Breast epithelium (tissue), 4 donors: ENCODE measurements at regions not wholly inside any gene's neighbourhood (a gene's known extent, or its start where the extent isn't known, plus 50 kb on each side); places are given as distances from the start of the nearest gene placed in this dataset.
"Not testable (repeated sequence)": the region's sequence is repeated elsewhere in the genome, so short reads cannot be mapped to it uniquely, and the experiment has no call there.

Experiments used
- DNase-seq, 2 donors: peaks; one replicate each; pipeline ENCODE4 v3.0.0-alpha.2; 2019; ENCODE audit warnings: low spot score in 2 of 2
- H3K27ac ChIP-seq, 2 donors: fragments of 200-600 bp; sonication (generic) in 1 of 2; one replicate each; pipeline ENCODE4 v1.5.1; 2016 to 2019; ENCODE audit warnings: mild to moderate bottlenecking in 1 of 2
- H3K27me3 ChIP-seq, 2 donors: fragments of 200-600 bp; sonication (generic) in 1 of 2; one replicate each; pipeline versions ENCODE4 v1.5.1 to v1.6.0; 2017 to 2019; ENCODE audit warnings: control low read depth in 1 of 2, mild to moderate bottlenecking in 1 of 2
- H3K36me3 ChIP-seq: fragments of 200-600 bp; one replicate; pipeline ENCODE4 v1.5.1; 2019
- H3K4me1 ChIP-seq, 2 donors: fragments of 200-600 bp; sonication (generic); one replicate each; pipeline ENCODE4 v1.5.1; 2016 to 2019; ENCODE audit warnings: control low read depth in 1 of 2
- H3K4me3 ChIP-seq, 3 donors: fragments of 200-600 bp; sonication (generic); 1 replicate in 2 of 3; 2 replicates in 1 of 3; pipeline ENCODE4 v1.5.1; 2016 to 2019; ENCODE audit warnings: mild to moderate bottlenecking in 3 of 3, moderate library complexity in 2 of 3
- H3K9me3 ChIP-seq, 2 donors: fragments of 200-600 bp; sonication (generic) in 1 of 2; one replicate each; pipeline ENCODE4 v1.5.1; 2016 to 2019; ENCODE audit warnings: control low read depth in 1 of 2
- POLR2A ChIP-seq: fragments of 450-650 bp; IDR thresholded peaks from one replicate; pipeline ENCODE4 v1.6.1; 2016; ENCODE audit warnings: antibody characterized with exemption, mild to moderate bottlenecking, moderate library complexity
- POLR2AphosphoS5 ChIP-seq, 3 donors: sonication (generic); formaldehyde crosslinking; IDR thresholded peaks; one replicate each; pipeline ENCODE4 v1.6.1; 2017; ENCODE audit warnings: antibody characterized with exemption in 3 of 3
- intact Hi-C: fragments of 100-400 bp; cut with DNase I; formaldehyde crosslinking; loops from one replicate; pipeline ENCODE4 v1.15.1; 2023; ENCODE audit warnings: low total_unique reads
- TF ChIP-seq, protein P1 (sequence below), 3 donors: fragments of 450-650 bp; IDR thresholded peaks; one replicate each; pipeline ENCODE4 v1.5.1; 2016 to 2017; ENCODE audit warnings: antibody characterized with exemption in 3 of 3, mild to moderate bottlenecking in 3 of 3, moderate library complexity in 3 of 3

DNA sequence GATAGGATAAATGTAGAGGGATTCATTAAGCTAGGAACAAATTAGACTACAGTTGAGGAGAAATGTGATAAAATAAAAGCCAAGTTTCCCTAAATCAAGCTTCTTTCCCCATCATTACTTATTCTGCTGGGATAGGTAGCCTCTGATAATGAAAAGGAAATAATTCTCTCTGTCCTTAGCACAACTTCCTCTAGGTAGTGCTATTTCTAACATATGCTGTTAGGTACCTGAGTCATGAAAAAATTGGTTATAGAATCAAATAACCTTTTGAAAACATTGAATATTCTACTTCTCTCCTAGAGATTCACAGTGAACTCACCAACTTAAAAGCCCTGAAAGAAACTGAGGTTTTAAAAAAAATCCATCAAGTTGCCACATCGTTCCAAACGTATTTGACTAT is 1793.1 kb downstream of the EFNA5 start:
- Histone ChIP-seq H3K27me3 (no peaks in the 10 kb centered on the region), H3K4me3 (no peak overlapping the region), H3K9me3 (no peaks in the 10 kb centered on the region), H3K27ac (no peak overlapping the region), H3K36me3 (no peaks in the 10 kb centered on the region), H3K4me1 (no peaks in the 10 kb centered on the region)
- DNase-seq, result no peak
- intact Hi-C loops, result no loop called here
- TF ChIP-seq, protein P1, sequence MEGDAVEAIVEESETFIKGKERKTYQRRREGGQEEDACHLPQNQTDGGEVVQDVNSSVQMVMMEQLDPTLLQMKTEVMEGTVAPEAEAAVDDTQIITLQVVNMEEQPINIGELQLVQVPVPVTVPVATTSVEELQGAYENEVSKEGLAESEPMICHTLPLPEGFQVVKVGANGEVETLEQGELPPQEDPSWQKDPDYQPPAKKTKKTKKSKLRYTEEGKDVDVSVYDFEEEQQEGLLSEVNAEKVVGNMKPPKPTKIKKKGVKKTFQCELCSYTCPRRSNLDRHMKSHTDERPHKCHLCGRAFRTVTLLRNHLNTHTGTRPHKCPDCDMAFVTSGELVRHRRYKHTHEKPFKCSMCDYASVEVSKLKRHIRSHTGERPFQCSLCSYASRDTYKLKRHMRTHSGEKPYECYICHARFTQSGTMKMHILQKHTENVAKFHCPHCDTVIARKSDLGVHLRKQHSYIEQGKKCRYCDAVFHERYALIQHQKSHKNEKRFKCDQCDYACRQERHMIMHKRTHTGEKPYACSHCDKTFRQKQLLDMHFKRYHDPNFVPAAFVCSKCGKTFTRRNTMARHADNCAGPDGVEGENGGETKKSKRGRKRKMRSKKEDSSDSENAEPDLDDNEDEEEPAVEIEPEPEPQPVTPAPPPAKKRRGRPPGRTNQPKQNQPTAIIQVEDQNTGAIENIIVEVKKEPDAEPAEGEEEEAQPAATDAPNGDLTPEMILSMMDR (IDR thresholded peaks at IDR 0.05), result no peak
- TF ChIP-seq POLR2AphosphoS5 (IDR thresholded peaks at IDR 0.05), result no peak
- no peak for TF ChIP-seq POLR2A

- H3K36me3 ChIP-seq, result no peaks in the 10 kb centered on the region
- intact Hi-C loops, result no loop called here
- no peaks in the 10 kb centered on the region for H3K9me3 ChIP-seq
- H3K4me1 ChIP-seq, result no peaks in the 10 kb centered on the region
- no peak overlapping the region for H3K4me3 ChIP-seq
- TF ChIP-seq POLR2A (no peak), POLR2AphosphoS5 (IDR thresholded peaks at IDR 0.05) (no peak)
- TF ChIP-seq, protein P1 (IDR thresholded peaks at IDR 0.05), result no peak
- no peak overlapping the region for H3K27ac ChIP-seq
- H3K27me3 ChIP-seq, result no peaks in the 10 kb centered on the region
- no peak for DNase-seq
These were observed 1796.4 kb downstream of the EFNA5 start for GRCh38 chr5:105874316-105874715.

- no peaks in the 10 kb centered on the region for H3K4me1 ChIP-seq
- no peak overlapping the region for H3K27ac ChIP-seq
- no peaks in the 10 kb centered on the region for H3K27me3 ChIP-seq
- H3K9me3 ChIP-seq, result no peaks in the 10 kb centered on the region
- no peaks in the 10 kb centered on the region for H3K36me3 ChIP-seq
- no peak overlapping the region for H3K4me3 ChIP-seq
- intact Hi-C loops, result no loop called here
- no peak for DNase-seq
- TF ChIP-seq POLR2A (no peak), POLR2AphosphoS5 (IDR thresholded peaks at IDR 0.05) (no peak)
- TF ChIP-seq, protein P1 (IDR thresholded peaks at IDR 0.05), result no peak
These were observed 1798.0 kb downstream of the EFNA5 start for GRCh38 chr5:105872569-105873270.

- intact Hi-C loops, result no loop called here
- H3K27ac ChIP-seq, result no peak overlapping the region
These were observed 1802.5 kb downstream of the EFNA5 start for GRCh38 chr5:105868038-105868780.

DNA sequence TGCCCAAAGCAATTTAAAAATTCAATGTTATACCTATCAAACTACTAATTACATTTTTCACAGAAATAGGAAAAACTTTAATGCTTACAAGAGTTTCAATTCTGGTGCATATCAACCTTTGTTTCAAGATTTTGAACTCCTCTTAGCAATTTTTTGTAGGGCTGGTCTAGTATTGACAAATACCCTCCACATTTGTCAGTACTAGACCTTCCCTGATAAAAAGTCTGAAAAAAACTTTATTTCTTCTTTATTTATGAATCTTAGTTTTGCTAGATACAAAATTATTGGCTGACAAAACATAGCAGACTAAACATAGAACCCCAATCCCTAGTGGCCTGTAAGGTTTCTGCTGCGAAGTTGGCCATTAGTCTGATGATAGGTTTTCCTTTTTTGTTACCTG is 1804.9 kb downstream of the EFNA5 start:
- intact Hi-C loops, result no loop called here
- TF ChIP-seq POLR2A (no peak), POLR2AphosphoS5 (IDR thresholded peaks at IDR 0.05) (no peak)
- TF ChIP-seq, protein P1 (IDR thresholded peaks at IDR 0.05), result no peak

More at GRCh38 chr5:105868038-105868780, 1802.5 kb downstream of the EFNA5 start:
- no peak for DNase-seq
- Histone ChIP-seq H3K36me3 (no peaks in the 10 kb centered on the region), H3K4me1 (no peaks in the 10 kb centered on the region), H3K27me3 (no peaks in the 10 kb centered on the region), H3K9me3 (peaks cover 0 to 12% of the 10 kb centered on the region in 2 donors), H3K4me3 (no peak overlapping the region)
- TF ChIP-seq, protein P1 (IDR thresholded peaks at IDR 0.05), result no peak
- TF ChIP-seq POLR2A (no peak), POLR2AphosphoS5 (IDR thresholded peaks at IDR 0.05) (no peak)

DNA sequence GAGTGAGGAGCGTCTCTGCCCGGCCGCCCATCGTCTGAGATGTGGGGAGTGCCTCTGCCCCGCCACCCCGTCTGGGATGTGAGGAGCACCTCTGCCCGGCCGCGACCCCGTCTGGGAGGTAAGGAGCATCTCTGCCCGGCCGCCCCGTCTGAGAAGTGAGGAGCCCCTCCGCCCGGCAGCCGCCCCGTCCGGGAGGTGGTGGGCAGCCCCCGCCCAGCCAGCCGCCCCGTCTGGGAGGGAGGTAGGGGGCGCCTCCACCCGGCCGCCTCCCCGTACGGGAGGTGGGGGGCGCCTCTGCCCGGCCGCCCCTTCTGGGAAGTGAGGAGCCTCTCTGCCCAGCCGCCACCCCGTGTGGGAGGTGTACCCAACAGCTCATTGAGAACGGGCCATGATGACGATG is 1811.4 kb downstream of the EFNA5 start:
- DNase-seq, H3K4me3 ChIP-seq, H3K27me3 ChIP-seq, H3K27ac ChIP-seq, H3K9me3 ChIP-seq, H3K4me1 ChIP-seq, H3K36me3 ChIP-seq, intact Hi-C loops: not testable (repeated sequence)

More for the DNA sequence above, 1804.9 kb downstream of the EFNA5 start:
- H3K27ac ChIP-seq, result no peak overlapping the region
- H3K4me3 ChIP-seq, result no peak overlapping the region
- H3K4me1 ChIP-seq, result no peaks in the 10 kb centered on the region
- H3K27me3 ChIP-seq, result no peaks in the 10 kb centered on the region
- no peaks in the 10 kb centered on the region for H3K36me3 ChIP-seq
- H3K9me3 ChIP-seq, result peaks cover 0 to 12% of the 10 kb centered on the region in 2 donors
- DNase-seq, result no peak
